ENCODE measurements at regions not wholly inside any gene's neighbourhood (a gene's known extent, or its start where the extent isn't known, plus 50 kb on each side); places are given as distances from the start of the nearest gene placed in this dataset.
"Not testable (repeated sequence)": the region's sequence is repeated elsewhere in the genome, so short reads cannot be mapped to it uniquely, and the experiment has no call there.

DNA sequence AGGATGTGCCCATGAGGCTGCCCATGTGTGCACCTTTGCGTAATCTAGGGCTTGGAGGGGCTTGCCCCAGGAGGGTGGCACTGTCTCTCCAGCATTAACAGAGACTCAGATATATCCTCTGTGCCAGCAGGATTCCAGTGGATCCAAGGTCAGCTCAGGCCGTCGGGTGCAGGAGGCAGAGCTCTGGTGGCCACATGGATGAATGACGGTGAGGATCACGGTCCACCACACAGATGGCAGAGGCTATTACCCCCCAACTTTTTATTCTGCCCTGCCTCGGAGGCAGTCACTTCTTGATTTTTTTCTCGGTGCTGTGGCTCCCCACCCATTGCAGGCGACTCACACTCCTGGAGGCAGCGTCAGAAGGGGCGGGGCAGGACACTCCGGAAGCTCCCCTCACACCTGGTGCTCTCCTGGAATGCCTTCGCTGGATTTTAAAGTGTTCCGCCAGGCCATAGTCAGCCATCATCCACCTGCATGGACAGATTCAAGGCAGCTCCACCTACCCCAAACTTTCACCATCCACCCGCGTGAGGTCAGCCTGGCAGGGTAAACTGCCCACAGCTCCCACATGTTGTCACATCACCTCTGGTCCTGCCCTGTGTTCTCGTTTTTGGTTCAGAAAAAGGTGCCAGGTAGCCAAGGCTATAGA, 602.9 kb upstream of the RAB6C start:
- Mint-ChIP-seq H3K36me3 (ENCODE audit: low read depth) (no peaks in the 10 kb centered on the region), H3K9me3 (peaks cover 4% of the 10 kb centered on the region), H3K27ac (no peak overlapping the region), H3K27me3 (ENCODE audit: insufficient read depth) (peaks cover 1% of the 10 kb centered on the region), H3K4me1 (ENCODE audit: low read depth) (no peaks in the 10 kb centered on the region), H3K4me3 (no peak overlapping the region)
- intact Hi-C loops (cut with micrococcal nuclease) = no loop called here
- DNase-seq (ENCODE audit: low spot score) = no peak

DNA sequence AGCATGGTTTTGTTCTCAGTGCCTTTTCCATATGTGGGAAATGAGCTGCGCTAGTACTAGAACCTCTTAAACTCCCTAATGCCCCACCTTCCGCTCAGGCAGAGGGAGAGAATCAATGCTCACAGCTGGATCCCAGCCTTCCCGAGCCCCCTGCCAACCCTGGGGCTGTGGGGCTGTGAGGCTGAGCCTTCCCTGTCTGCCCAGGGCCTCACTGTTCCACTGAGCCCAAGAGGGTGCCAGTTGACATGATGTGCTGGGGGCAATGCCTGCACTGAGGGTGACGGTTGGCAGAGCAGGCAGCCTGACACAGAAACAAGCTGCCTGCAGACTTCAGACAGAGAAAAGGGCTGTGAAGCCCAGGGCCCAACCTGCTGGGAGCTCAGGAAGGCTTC, 602.4 kb upstream of the RAB6C start:
- H3K4me1 Mint-ChIP-seq (ENCODE audit: low read depth) = no peaks in the 10 kb centered on the region
- H3K27ac Mint-ChIP-seq = no peak overlapping the region
- peaks cover 4% of the 10 kb centered on the region for H3K9me3 Mint-ChIP-seq
- H3K4me3 Mint-ChIP-seq = no peak overlapping the region
- H3K27me3 Mint-ChIP-seq (ENCODE audit: insufficient read depth) = peaks cover 1% of the 10 kb centered on the region
- intact Hi-C loops (cut with micrococcal nuclease) = no loop called here
- no peak for DNase-seq (ENCODE audit: low spot score)
- H3K36me3 Mint-ChIP-seq (ENCODE audit: low read depth) = no peaks in the 10 kb centered on the region

DNA sequence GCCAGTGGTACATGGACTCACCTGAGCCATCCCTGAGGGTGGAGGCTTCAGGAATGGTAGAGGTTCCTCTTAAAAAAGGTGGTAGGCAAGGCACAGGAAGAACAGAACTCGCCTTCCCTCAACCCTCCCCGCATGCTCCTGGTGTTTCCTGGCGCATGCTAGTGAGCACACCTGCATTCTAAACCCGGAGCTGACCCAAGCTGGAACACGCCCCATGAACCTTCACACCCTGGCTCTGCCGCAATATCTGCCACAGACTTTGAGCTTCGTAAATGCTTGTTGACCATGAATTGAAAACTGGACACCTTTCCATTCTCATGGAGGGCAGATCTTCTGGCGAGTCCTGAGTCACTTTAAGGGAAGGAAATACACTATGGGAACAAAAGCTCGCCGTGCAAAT, 601.3 kb upstream of the RAB6C start:
- no peaks in the 10 kb centered on the region for H3K4me1 Mint-ChIP-seq (ENCODE audit: low read depth)
- no peaks in the 10 kb centered on the region for H3K36me3 Mint-ChIP-seq (ENCODE audit: low read depth)
- no peak overlapping the region for H3K27ac Mint-ChIP-seq
- DNase-seq (ENCODE audit: low spot score) = no peak
- H3K9me3 Mint-ChIP-seq = peaks cover 4% of the 10 kb centered on the region
- no peak overlapping the region for H3K4me3 Mint-ChIP-seq
- peaks cover 1% of the 10 kb centered on the region for H3K27me3 Mint-ChIP-seq (ENCODE audit: insufficient read depth)
- intact Hi-C loops (cut with micrococcal nuclease) = no loop called here

DNA sequence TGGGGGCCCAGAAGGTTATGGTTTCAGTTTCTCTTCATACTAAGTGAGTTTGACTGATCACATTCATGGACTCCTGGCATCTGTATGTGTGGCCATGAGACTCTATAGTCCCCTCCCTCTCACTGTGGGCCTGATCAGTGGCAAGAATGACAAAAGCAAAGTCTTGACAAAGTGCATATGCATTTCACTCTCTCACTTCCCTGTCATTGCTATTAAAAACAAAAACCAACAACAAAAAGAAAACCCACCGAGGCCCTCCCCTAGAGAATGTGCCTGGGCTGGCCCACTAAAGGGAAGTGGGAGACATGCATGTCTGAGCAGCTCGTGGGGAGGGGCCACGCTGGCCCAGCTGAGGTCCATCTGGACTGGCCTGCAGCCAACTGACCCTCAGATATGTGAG, 600.1 kb upstream of the RAB6C start:
- H3K4me3 Mint-ChIP-seq = no peak overlapping the region
- H3K9me3 Mint-ChIP-seq = peaks cover 4% of the 10 kb centered on the region
- no peak overlapping the region for H3K27ac Mint-ChIP-seq
- H3K27me3 Mint-ChIP-seq (ENCODE audit: insufficient read depth) = peaks cover 1% of the 10 kb centered on the region
- H3K4me1 Mint-ChIP-seq (ENCODE audit: low read depth) = no peaks in the 10 kb centered on the region
- no peaks in the 10 kb centered on the region for H3K36me3 Mint-ChIP-seq (ENCODE audit: low read depth)
- intact Hi-C loops (cut with micrococcal nuclease) = no loop called here
- DNase-seq (ENCODE audit: low spot score) = no peak

DNA sequence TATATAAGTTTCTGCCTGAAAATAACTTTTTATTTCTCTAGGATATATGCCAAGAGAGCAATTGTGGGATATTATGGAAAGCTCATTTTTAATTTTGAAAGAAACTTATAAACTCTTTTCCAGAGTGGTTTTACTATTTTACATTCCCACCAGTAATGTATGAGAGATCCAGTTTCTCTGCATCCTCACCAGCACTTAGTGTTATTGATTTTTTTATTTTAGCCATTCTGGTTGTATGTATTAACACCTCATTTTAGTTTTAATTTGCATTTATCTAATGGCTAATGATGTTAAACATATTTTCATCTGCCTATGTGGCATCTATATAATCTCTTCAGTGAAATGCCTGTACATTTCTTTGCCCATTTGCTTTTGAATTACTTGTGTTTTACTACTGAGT, 597.7 kb upstream of the RAB6C start:
- no peak overlapping the region for H3K4me3 Mint-ChIP-seq
- H3K27me3 Mint-ChIP-seq (ENCODE audit: insufficient read depth) = peaks cover 1% of the 10 kb centered on the region
- H3K4me1 Mint-ChIP-seq (ENCODE audit: low read depth) = no peaks in the 10 kb centered on the region
- DNase-seq (ENCODE audit: low spot score) = no peak
- intact Hi-C loops (cut with micrococcal nuclease) = no loop called here
- H3K36me3 Mint-ChIP-seq (ENCODE audit: low read depth) = no peaks in the 10 kb centered on the region
- H3K9me3 Mint-ChIP-seq = peaks cover 4% of the 10 kb centered on the region
- no peak overlapping the region for H3K27ac Mint-ChIP-seq

DNA sequence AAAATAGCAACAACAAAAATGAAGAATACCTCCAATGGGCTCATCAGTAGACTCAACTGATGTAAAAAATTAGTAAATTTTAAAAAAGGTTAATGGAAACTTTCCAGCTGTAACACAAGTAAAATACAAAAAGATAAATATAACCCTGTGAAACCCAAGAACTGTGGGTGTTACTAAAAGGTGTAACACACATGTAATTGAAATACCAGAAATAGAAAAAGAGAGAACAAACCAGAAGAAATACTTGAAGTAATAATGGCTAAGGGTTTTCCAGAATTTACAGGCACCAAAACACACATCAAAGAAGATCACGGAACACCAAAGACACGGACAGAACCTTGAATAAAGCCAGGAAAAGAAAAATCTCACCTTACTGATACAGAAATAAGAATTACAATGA, 590.6 kb upstream of the RAB6C start:
- no peaks in the 10 kb centered on the region for H3K36me3 Mint-ChIP-seq (ENCODE audit: low read depth)
- H3K4me1 Mint-ChIP-seq (ENCODE audit: low read depth) = no peaks in the 10 kb centered on the region
- no peaks in the 10 kb centered on the region for H3K9me3 Mint-ChIP-seq
- no peak overlapping the region for H3K4me3 Mint-ChIP-seq
- intact Hi-C loops (cut with micrococcal nuclease) = no loop called here
- no peak for DNase-seq (ENCODE audit: low spot score)
- peaks cover 2% of the 10 kb centered on the region for H3K27me3 Mint-ChIP-seq (ENCODE audit: insufficient read depth)
- no peak overlapping the region for H3K27ac Mint-ChIP-seq

DNA sequence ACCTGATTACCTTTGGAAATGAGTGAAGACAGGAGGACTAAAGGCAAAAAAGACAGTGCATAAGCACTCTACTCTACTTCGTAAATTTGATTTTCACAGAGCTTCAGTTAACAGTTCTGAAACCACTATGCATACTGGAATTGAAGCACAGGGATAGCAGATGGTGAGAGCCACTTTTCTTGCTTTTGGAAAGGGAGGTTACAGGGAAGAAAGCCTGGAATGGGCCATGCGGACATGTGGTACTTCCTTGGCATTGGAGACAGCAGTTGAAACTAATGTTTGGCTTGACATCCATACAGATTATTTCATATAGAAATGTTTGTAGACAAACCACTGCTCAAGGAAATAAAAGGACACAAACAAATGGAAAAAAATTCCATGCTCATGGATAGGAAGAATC, 585.6 kb upstream of the RAB6C start:
- intact Hi-C loops (cut with micrococcal nuclease) = no loop called here
- H3K36me3 Mint-ChIP-seq (ENCODE audit: low read depth) = no peaks in the 10 kb centered on the region
- no peaks in the 10 kb centered on the region for H3K9me3 Mint-ChIP-seq
- no peak overlapping the region for H3K4me3 Mint-ChIP-seq
- no peaks in the 10 kb centered on the region for H3K4me1 Mint-ChIP-seq (ENCODE audit: low read depth)
- DNase-seq (ENCODE audit: low spot score) = no peak
- H3K27me3 Mint-ChIP-seq (ENCODE audit: insufficient read depth) = peaks cover 3% of the 10 kb centered on the region
- no peak overlapping the region for H3K27ac Mint-ChIP-seq

DNA sequence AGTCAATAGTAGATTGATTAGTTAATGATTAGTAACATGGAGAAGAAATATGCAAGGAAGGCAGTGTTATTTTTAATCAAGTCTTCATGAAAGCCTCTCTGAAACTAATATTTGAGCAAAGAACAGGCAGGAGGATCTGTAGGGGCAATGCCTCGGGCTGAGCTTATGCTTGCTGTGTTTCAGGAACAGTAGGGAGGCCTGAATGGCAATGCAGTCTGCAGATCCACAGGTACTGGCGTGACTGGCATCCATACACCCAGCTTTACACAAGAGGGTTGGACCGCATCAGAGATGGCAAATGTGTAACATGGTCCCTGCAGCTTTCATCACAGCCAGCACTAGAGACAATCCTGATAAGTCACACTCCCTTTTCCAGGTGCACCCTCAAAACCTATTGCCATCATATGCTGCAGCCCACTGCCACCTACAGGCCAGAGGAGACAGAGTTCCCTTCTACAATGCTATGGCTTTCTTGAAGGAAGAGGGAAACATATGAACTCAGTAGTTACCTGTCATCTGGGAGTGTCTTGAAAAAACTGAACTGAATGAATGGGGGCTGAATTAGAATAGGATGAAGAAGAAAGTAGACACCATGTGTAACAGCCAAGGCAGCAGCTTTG, 582.4 kb upstream of the RAB6C start:
- intact Hi-C loops (cut with micrococcal nuclease) = no loop called here
- Mint-ChIP-seq H3K4me3 (no peak overlapping the region), H3K36me3 (ENCODE audit: low read depth) (no peaks in the 10 kb centered on the region), H3K4me1 (ENCODE audit: low read depth) (no peaks in the 10 kb centered on the region), H3K27ac (no peak overlapping the region), H3K9me3 (no peaks in the 10 kb centered on the region), H3K27me3 (ENCODE audit: insufficient read depth) (peaks cover 1% of the 10 kb centered on the region)
- no peak for DNase-seq (ENCODE audit: low spot score)

DNA sequence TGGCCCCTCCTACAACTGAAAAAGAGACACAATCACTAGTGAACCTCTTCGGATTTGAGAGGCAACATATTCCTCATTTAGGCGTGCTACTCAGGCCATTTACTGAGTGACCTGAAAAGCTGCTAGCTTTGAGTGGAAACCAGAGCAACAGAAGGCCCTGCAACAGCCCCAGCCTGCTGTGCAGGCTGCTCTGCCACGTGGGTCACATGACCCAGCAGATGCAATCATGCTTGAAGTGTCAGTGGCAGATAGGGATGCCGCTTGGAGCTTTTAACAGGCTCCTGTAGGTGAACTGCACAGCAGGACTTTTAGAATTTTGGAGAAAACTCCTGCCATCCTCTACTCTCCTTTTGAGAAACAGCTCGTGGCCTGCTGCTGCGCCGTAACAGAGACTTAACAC, 578.6 kb upstream of the RAB6C start:
- DNase-seq (ENCODE audit: low spot score) = no peak
- Mint-ChIP-seq H3K4me3 (no peak overlapping the region), H3K4me1 (ENCODE audit: low read depth) (no peaks in the 10 kb centered on the region), H3K27me3 (ENCODE audit: insufficient read depth) (peaks cover 1% of the 10 kb centered on the region), H3K9me3 (no peaks in the 10 kb centered on the region), H3K36me3 (ENCODE audit: low read depth) (no peaks in the 10 kb centered on the region), H3K27ac (no peak overlapping the region)
- intact Hi-C loops (cut with micrococcal nuclease) = no loop called here

DNA sequence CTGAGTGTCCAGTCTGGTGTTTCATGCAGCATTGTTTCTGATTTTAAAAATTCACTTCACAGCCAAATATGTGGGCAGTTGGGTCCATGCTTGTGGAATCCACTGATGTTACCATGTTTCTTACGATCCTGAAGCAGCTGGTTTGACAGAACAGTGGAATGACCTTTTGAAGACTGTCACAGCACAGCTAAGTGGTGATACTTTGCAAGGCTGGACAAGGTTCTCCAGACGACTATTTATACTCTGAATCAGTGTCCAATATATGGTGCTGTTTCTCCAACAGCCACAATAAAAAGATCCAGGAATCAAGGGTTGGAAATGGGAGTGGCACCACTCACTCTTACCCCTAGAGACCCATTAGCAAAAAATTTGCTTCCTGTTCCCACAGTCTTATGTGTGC, 577.4 kb upstream of the RAB6C start:
- Mint-ChIP-seq H3K27me3 (ENCODE audit: insufficient read depth) (no peaks in the 10 kb centered on the region), H3K36me3 (ENCODE audit: low read depth) (no peaks in the 10 kb centered on the region), H3K4me3 (no peak overlapping the region), H3K4me1 (ENCODE audit: low read depth) (no peaks in the 10 kb centered on the region), H3K27ac (no peak overlapping the region), H3K9me3 (no peaks in the 10 kb centered on the region)
- DNase-seq (ENCODE audit: low spot score) = no peak
- intact Hi-C loops (cut with micrococcal nuclease) = no loop called here

DNA sequence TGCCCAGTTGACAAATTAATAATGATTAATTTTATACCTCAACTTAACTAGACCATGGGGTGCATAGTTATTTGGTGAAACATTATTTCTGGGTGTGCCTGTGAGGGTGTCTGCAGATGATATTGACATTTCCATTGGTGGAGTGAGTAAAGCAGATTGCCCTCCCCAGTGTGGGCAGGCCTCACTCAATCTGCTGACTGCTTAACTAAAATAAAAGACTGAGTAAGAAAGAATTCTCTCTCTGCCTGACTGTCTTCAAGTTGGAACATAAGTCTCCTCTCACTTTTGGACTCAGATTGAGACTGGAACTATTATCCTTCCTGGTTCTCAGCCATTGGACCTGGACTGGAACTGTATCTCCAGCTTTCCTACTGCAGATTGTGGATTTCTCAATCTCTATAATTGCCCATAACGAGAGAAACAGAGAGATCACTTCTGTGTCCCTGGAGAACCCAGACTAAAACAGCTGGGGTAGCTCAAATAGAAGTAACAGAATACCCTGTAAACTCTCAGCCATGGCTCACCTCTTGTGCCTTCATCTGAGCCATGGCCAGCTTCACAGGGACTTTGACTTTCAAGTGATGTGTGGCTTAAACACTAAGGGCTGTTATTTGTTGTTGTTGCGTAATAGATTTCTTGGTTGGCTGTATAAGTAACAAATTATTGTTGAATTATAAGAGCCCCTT, 575.3 kb upstream of the RAB6C start:
- no peaks in the 10 kb centered on the region for H3K36me3 Mint-ChIP-seq (ENCODE audit: low read depth)
- H3K27me3 Mint-ChIP-seq (ENCODE audit: insufficient read depth) = no peaks in the 10 kb centered on the region
- H3K9me3 Mint-ChIP-seq = no peaks in the 10 kb centered on the region
- H3K4me3 Mint-ChIP-seq = no peak overlapping the region
- no peak overlapping the region for H3K27ac Mint-ChIP-seq
- no peaks in the 10 kb centered on the region for H3K4me1 Mint-ChIP-seq (ENCODE audit: low read depth)
- DNase-seq (ENCODE audit: low spot score) = no peak
- intact Hi-C loops (cut with micrococcal nuclease) = no loop called here

DNA sequence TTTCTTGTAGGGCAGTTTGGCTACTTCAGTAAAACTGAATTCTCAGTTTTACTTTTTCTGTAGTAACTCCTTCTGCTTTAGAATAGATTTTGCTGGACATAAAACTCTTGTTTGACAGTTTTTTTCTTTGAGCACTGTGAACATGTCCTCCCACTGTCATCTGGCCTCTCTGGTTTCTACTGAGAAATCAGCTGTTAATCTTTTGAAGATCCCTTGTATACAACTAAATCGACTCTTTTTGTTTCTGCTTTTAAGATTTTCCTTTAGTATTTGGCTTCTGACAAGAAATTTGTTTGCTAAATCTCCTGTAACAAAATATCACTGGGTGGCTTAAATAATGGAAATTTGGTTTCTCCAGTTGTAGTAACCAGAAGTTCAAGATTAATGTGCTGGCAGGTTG, 570.9 kb upstream of the RAB6C start:
- intact Hi-C loops (cut with micrococcal nuclease) = no loop called here
- H3K9me3 Mint-ChIP-seq = no peaks in the 10 kb centered on the region
- H3K4me3 Mint-ChIP-seq = no peak overlapping the region
- no peak overlapping the region for H3K27ac Mint-ChIP-seq
- no peaks in the 10 kb centered on the region for H3K4me1 Mint-ChIP-seq (ENCODE audit: low read depth)
- DNase-seq (ENCODE audit: low spot score) = no peak
- no peaks in the 10 kb centered on the region for H3K36me3 Mint-ChIP-seq (ENCODE audit: low read depth)
- no peaks in the 10 kb centered on the region for H3K27me3 Mint-ChIP-seq (ENCODE audit: insufficient read depth)

DNA sequence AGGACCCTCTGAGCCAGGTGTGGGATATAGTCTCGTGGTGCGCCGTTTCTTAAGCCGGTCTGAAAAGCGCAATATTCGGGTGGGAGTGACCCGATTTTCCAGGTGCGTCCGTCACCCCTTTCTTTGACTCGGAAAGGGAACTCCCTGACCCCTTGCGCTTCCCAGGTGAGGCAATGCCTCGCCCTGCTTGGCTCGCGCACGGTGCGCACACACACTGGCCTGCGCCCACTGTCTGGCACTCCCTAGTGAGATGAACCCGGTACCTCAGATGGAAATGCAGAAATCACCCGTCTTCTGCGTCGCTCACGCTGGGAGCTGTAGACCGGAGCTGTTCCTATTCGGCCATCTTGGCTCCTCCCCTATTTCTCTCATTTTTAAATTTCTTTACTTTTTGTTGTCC, 562.4 kb upstream of the RAB6C start:
- H3K27me3 Mint-ChIP-seq (ENCODE audit: insufficient read depth); H3K4me3 Mint-ChIP-seq; H3K27ac Mint-ChIP-seq; H3K36me3 Mint-ChIP-seq (ENCODE audit: low read depth); DNase-seq (ENCODE audit: low spot score); intact Hi-C loops (cut with micrococcal nuclease); H3K9me3 Mint-ChIP-seq; H3K4me1 Mint-ChIP-seq (ENCODE audit: low read depth): not testable (repeated sequence)

Data from activated T-helper 1 cell treated with anti-CD3 and anti-CD28 coated beads, Interleukin-12 subunit alpha, Interleukin-12 subunit beta, Interleukin-2, Interleukin-4 antibody, amounts not matched to agents 30 ng/mL and 10 ng/mL and 1 ng/mL, durations not matched to agents 14 hours and 24 hours and 36 hours (primary cell).